DOHH2 (cell line): ENCODE measurements at regions not wholly inside any gene's neighbourhood (a gene's known extent, or its start where the extent isn't known, plus 50 kb on each side); places are given as distances from the start of the nearest gene placed in this dataset.

Experiments
- CTCF ChIP-seq: fragments of 200-600 bp; sonication (generic); IDR thresholded peaks from one replicate; pipeline ENCODE4 v1.5.1; 2014; ENCODE audit warnings: antibody characterized with exemption, mild to moderate bottlenecking, low read depth, low read length; ENCODE audit not compliant: poor library complexity, severe bottlenecking
- EZH2phosphoT487 ChIP-seq: fragments of 200-600 bp; sonication (generic); IDR thresholded peaks from 2 replicates; pipeline ENCODE4 v1.6.1; 2017; ENCODE audit warnings: borderline replicate concordance, mild to moderate bottlenecking, antibody characterized with exemption, low read length, moderate library complexity, mixed read lengths

GRCh38 chr3:168322941-168323340 is 227.2 kb upstream of the GOLIM4 start:
- TF ChIP-seq EZH2phosphoT487 = no peak
- no peak for TF ChIP-seq CTCF
